Adrenal gland (tissue), 5 donors: ENCODE measurements at regions not wholly inside any gene's neighbourhood (a gene's known extent, or its start where the extent isn't known, plus 50 kb on each side); places are given as distances from the start of the nearest gene placed in this dataset.

Experiments used
- CTCF ChIP-seq, 6 experiments: fragments of 450-650 bp in 4 of 6; fragments of 200-600 bp in 2 of 6; sonication (generic) in 1 of 6; IDR thresholded peaks; 1 replicate in 5 of 6; 2 replicates in 1 of 6; pipeline versions ENCODE4 v1.5.1 to v1.8.0; 2016 to 2021; ENCODE audit warnings: antibody characterized with exemption in 6 of 6, mild to moderate bottlenecking in 2 of 6, moderate library complexity in 1 of 6
- POLR2A ChIP-seq, 2 donors: fragments of 450-650 bp; IDR thresholded peaks; one replicate each; pipeline ENCODE4 v1.6.1; 2017; ENCODE audit warnings: antibody characterized with exemption in 2 of 2, mild to moderate bottlenecking in 2 of 2, moderate library complexity in 1 of 2
- donor health status: DM: no; HTN: no; CAD: no.

DNA sequence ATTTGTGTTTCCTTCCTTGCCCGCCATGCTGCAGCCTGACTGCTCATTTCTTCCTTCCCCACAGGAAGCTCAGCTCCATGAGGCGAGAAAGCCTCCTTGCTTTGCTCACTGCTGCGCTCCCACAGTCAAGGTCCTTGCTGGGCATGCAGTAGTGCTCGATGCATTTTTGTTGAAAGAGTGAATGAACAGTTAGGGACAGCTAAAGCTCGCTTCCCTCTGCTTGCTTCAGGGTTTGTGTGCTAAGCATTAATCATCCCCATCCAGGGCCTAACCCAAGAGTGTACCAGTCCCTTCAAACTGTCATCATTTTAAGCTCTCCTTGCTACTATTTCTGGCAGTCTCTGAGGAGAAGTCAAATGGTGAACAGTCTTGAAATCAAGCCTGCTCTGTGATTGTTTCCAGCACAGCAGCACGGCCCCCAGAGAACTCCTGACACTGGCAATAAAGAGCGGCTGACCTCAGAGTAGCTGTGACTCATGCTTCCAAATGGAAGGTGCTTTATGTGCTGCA lies 171.7 kb upstream of the SOX11 start:
- TF ChIP-seq CTCF (IDR thresholded peaks at IDR 0.05) (no peak), POLR2A (IDR thresholded peaks at IDR 0.05) (no peak)
